Colonic mucosa (tissue), 4 donors: ENCODE measurements at regions not wholly inside any gene's neighbourhood (a gene's known extent, or its start where the extent isn't known, plus 50 kb on each side); places are given as distances from the start of the nearest gene placed in this dataset.

Source experiments
- DNase-seq: peaks from one replicate; pipeline ENCODE4 v3.0.0-alpha.2; 2020
- H3K27ac ChIP-seq: fragments of 200-600 bp; one replicate; pipeline ENCODE4 v1.8.0; 2021
- H3K27me3 ChIP-seq: fragments of 200-600 bp; one replicate; pipeline ENCODE4 v1.8.0; 2021
- H3K36me3 ChIP-seq: fragments of 200-600 bp; one replicate; pipeline ENCODE4 v1.8.0; 2021
- H3K4me1 ChIP-seq: fragments of 200-600 bp; one replicate; pipeline ENCODE4 v1.8.0; 2021; ENCODE audit warnings: mild to moderate bottlenecking
- H3K4me3 ChIP-seq: fragments of 200-600 bp; one replicate; pipeline ENCODE4 v1.8.0; 2021
- H3K9ac ChIP-seq, 2 donors: one replicate each; pipeline ENCODE4 v1.7.0; 2013; ENCODE audit warnings: control low read depth in 2 of 2, low read depth in 2 of 2, low read length in 2 of 2
- H3K9me3 ChIP-seq: fragments of 200-600 bp; one replicate; pipeline ENCODE4 v1.8.0; 2021
- CTCF ChIP-seq: fragments of 200-600 bp; IDR thresholded peaks from one replicate; pipeline ENCODE4 v1.8.0; 2022; ENCODE audit warnings: antibody characterized with exemption, mild to moderate bottlenecking
- intact Hi-C: fragments of 100-400 bp; cut with DNase I; formaldehyde crosslinking; loops from one replicate; pipeline ENCODE4 v1.14.1; 2022
- donor health status: healthy.
- donor health status: DM: no; HTN: no; CAD: no.
- donor health status: DM: no; HTN: no; CAD: no.

GRCh38 chr2:594297-594949 is 82.8 kb downstream of the TMEM18 start:
- Histone ChIP-seq H3K27ac (no peak overlapping the region), H3K4me3 (no peak overlapping the region), H3K36me3 (no peaks in the 10 kb centered on the region), H3K9ac (no peak overlapping the region), H3K9me3 (no peaks in the 10 kb centered on the region), H3K27me3 (no peaks in the 10 kb centered on the region), H3K4me1 (no peaks in the 10 kb centered on the region)
- intact Hi-C loops, result no loop called here
- no peak for DNase-seq
- TF ChIP-seq CTCF, result no peak

- TF ChIP-seq CTCF, result no peak
- no peaks in the 10 kb centered on the region for H3K27me3 ChIP-seq
- no peaks in the 10 kb centered on the region for H3K36me3 ChIP-seq
- intact Hi-C loops, result no loop called here
- DNase-seq, result no peak
- H3K9ac ChIP-seq, result no peak overlapping the region
- no peaks in the 10 kb centered on the region for H3K9me3 ChIP-seq
- no peak overlapping the region for H3K4me3 ChIP-seq
- H3K27ac ChIP-seq, result no peak overlapping the region
- no peaks in the 10 kb centered on the region for H3K4me1 ChIP-seq
Observed at GRCh38 chr2:593356-594026, 83.7 kb downstream of the TMEM18 start.

GRCh38 chr2:592737-593136 is 84.5 kb downstream of the TMEM18 start:
- Histone ChIP-seq H3K27ac (no peak overlapping the region), H3K27me3 (no peaks in the 10 kb centered on the region), H3K9ac (no peak overlapping the region), H3K4me3 (no peak overlapping the region), H3K9me3 (no peaks in the 10 kb centered on the region), H3K4me1 (no peaks in the 10 kb centered on the region), H3K36me3 (no peaks in the 10 kb centered on the region)
- intact Hi-C loops, result no loop called here
- TF ChIP-seq CTCF, result no peak
- DNase-seq, result no peak

- H3K4me1 ChIP-seq, result no peaks in the 10 kb centered on the region
- no peak for DNase-seq
- no peak overlapping the region for H3K27ac ChIP-seq
- H3K9me3 ChIP-seq, result no peaks in the 10 kb centered on the region
- intact Hi-C loops, result no loop called here
- no peak overlapping the region for H3K4me3 ChIP-seq
- H3K36me3 ChIP-seq, result no peaks in the 10 kb centered on the region
- no peak overlapping the region for H3K9ac ChIP-seq
- no peak for TF ChIP-seq CTCF
- H3K27me3 ChIP-seq, result no peaks in the 10 kb centered on the region
Observed at GRCh38 chr2:590214-591175, 86.7 kb downstream of the TMEM18 start.

GRCh38 chr2:589281-590130 is 87.7 kb downstream of the TMEM18 start:
- no peaks in the 10 kb centered on the region for H3K4me1 ChIP-seq
- DNase-seq, result no peak
- intact Hi-C loops, result no loop called here
- no peak overlapping the region for H3K4me3 ChIP-seq
- H3K9me3 ChIP-seq, result no peaks in the 10 kb centered on the region
- no peak overlapping the region for H3K27ac ChIP-seq
- H3K36me3 ChIP-seq, result no peaks in the 10 kb centered on the region
- no peak overlapping the region for H3K9ac ChIP-seq
- no peak for TF ChIP-seq CTCF
- H3K27me3 ChIP-seq, result no peaks in the 10 kb centered on the region
